ENCODE measurements at regions not wholly inside any gene's neighbourhood (a gene's known extent, or its start where the extent isn't known, plus 50 kb on each side); places are given as distances from the start of the nearest gene placed in this dataset.

DNA sequence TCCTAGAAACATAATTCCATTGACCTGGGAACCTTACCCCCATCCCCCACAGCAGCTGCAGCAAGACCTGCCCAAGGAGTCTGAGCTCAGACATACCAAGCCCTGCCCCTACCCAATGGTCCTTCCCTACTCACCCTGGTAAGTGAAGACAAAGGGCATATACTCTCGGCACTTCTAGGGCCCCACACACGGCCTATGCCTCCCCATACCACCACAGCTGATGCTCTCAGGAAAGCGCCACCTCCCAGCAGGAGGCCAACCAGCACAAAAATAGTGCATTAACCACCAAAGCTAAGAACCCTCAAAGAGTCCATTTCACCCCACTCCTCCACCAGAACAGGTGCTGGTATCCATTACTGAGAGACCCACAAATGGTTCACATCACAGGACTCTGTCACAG, 74.4 kb upstream of the GUCY1A2 start:
- TF ChIP-seq EGR1 (conservative IDR thresholded peaks at IDR 0.05): no peak
- TF ChIP-seq NFYB (IDR thresholded peaks at IDR 0.05; ENCODE audit: extremely low read depth, insufficient read length): no peak
- TF ChIP-seq POLR2A (conservative IDR thresholded peaks at IDR 0.05): no peak
- TF ChIP-seq SAP30 (IDR thresholded peaks at IDR 0.05; ENCODE audit: borderline replicate concordance, insufficient read depth, low read depth, low read length, poor library complexity, severe bottlenecking): no peak
- TF ChIP-seq, protein P1, sequence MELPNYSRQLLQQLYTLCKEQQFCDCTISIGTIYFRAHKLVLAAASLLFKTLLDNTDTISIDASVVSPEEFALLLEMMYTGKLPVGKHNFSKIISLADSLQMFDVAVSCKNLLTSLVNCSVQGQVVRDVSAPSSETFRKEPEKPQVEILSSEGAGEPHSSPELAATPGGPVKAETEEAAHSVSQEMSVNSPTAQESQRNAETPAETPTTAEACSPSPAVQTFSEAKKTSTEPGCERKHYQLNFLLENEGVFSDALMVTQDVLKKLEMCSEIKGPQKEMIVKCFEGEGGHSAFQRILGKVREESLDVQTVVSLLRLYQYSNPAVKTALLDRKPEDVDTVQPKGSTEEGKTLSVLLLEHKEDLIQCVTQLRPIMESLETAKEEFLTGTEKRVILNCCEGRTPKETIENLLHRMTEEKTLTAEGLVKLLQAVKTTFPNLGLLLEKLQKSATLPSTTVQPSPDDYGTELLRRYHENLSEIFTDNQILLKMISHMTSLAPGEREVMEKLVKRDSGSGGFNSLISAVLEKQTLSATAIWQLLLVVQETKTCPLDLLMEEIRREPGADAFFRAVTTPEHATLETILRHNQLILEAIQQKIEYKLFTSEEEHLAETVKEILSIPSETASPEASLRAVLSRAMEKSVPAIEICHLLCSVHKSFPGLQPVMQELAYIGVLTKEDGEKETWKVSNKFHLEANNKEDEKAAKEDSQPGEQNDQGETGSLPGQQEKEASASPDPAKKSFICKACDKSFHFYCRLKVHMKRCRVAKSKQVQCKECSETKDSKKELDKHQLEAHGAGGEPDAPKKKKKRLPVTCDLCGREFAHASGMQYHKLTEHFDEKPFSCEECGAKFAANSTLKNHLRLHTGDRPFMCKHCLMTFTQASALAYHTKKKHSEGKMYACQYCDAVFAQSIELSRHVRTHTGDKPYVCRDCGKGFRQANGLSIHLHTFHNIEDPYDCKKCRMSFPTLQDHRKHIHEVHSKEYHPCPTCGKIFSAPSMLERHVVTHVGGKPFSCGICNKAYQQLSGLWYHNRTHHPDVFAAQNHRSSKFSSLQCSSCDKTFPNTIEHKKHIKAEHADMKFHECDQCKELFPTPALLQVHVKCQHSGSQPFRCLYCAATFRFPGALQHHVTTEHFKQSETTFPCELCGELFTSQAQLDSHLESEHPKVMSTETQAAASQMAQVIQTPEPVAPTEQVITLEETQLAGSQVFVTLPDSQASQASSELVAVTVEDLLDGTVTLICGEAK (IDR thresholded peaks at IDR 0.05): no peak
- TF ChIP-seq, protein P1 (CRISPR knock-in tag; IDR thresholded peaks at IDR 0.05): no peak
- no peak for TF ChIP-seq NFIC (IDR thresholded peaks at IDR 0.05)
- no peak for TF ChIP-seq LCOR (CRISPR knock-in tag; IDR thresholded peaks at IDR 0.05)
- no peak for TF ChIP-seq ZNF551 (CRISPR knock-in tag; IDR thresholded peaks at IDR 0.05)
- TF ChIP-seq MEF2A (IDR thresholded peaks at IDR 0.05; ENCODE audit: control insufficient read depth, low read depth, low read length): no peak
- TF ChIP-seq BDP1 (IDR thresholded peaks at IDR 0.05; ENCODE audit: insufficient read depth, insufficient read length): no peak
- TF ChIP-seq, protein P2, sequence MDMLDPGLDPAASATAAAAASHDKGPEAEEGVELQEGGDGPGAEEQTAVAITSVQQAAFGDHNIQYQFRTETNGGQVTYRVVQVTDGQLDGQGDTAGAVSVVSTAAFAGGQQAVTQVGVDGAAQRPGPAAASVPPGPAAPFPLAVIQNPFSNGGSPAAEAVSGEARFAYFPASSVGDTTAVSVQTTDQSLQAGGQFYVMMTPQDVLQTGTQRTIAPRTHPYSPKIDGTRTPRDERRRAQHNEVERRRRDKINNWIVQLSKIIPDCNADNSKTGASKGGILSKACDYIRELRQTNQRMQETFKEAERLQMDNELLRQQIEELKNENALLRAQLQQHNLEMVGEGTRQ (CRISPR knock-in tag; IDR thresholded peaks at IDR 0.05): no peak
- TF ChIP-seq BCOR (IDR thresholded peaks at IDR 0.05): no peak
